ENCODE measurements at regions not wholly inside any gene's neighbourhood (a gene's known extent, or its start where the extent isn't known, plus 50 kb on each side); places are given as distances from the start of the nearest gene placed in this dataset.

DNA sequence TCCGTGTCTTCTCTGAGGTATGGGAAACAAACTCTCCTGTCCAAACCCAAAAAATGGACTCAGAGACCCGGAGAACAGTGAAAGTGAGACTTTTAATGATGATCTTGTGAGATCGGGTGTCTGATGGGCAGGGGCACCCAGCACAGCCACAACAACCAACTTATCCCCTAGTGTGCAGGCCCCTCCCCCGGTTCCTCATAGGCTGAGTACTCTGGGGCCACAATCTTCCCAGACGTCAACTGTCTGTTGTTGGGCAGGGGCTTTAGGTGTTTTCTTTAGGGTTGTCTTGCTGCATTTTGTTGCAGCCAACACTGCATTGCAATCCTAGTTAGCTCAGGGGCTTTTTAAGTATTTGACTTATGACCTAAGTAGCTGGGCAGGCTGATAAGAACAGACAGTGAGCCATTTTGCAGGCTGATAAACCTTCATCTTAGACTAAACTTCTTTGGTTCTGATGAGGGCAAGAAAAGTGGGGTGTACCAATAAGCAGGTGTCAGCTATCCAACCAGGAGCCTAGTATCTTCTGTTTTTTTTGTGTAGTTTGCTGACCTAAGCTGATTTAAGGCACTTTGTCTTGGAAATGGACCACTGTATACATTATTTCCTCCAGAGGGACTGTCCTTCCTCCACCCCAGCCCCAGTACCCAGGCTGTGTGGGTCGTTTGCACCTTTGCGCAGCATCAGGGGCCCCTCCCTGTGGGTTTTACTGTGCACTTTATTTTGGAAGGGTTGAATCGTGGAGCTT, 1323.6 kb downstream of the TBC1D22A start:
- DNase-seq (ENCODE audit: low read depth in 2 of 2), result no peak

DNA sequence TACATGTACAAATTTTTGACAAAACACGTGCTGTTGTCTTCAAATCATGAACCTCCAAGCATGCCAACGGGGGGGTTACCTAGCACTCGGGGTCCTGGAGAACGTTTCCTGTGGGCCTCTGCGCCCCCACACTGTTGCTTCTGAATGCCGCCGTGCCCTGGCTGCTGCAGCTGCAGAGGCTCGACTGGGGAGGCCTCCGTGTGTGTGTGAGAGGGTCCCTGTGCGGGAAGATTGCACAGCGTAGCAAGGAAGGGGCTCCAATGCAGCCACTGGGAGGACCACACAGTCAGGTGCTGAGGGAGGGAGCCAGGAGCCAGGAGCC, 1322.2 kb downstream of the TBC1D22A start:
- DNase-seq (ENCODE audit: low read depth in 2 of 2), result no peak

DNA sequence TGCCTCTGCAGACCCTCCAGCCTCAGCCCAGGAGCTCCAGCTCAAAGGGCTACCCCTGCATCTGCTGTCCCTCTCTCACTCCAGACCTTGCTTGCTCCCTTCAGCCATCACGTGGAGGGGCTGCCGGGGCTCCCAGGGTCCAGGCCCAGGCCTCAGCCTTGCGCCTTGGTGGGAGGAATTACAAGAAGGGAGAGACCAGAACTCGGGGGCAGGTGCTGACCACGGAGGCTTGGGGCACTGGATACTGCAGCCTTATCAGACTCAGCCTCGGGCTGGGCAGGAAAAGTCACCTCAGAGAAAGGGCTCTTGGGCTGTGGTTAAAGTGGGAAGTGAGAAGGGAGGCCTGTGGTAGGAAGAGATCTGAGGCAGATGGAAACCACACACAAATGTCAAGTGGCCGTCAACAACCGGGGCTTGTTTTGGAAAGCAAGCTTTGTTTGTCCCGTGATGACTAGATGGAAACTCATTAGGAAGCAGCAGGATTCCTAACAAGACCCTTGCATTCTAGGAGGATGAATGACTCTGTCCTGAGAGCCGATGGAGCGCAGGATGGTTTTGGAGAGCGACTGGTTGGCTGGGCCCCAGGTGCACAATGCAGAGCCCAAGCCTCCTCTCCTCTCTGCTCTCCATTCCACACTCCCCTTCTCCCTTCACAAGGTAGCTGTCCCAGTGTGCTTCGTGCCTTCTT, 1321.7 kb downstream of the TBC1D22A start:
- no peak for DNase-seq (ENCODE audit: low read depth in 2 of 2)

DNA sequence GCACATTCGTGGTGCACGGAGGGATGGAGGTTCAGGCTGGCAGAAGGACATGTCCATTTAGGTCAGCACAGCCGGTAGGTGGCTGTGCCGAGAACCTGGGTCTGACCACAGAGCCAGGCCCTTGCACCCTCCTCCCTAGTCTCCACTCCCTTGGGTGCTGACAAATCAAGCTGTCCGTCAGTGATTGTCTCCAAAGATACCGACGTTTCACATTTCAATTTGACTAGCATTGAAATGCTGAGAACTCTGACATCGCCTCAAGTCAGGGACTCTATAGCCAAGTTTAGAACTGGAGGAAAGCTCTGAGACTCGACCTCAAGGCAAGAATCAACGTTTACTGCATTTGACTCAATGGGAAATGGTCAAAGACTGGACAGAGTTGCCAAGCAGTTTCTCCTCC, 1321.1 kb downstream of the TBC1D22A start:
- no peak for DNase-seq (ENCODE audit: low read depth in 2 of 2)

DNA sequence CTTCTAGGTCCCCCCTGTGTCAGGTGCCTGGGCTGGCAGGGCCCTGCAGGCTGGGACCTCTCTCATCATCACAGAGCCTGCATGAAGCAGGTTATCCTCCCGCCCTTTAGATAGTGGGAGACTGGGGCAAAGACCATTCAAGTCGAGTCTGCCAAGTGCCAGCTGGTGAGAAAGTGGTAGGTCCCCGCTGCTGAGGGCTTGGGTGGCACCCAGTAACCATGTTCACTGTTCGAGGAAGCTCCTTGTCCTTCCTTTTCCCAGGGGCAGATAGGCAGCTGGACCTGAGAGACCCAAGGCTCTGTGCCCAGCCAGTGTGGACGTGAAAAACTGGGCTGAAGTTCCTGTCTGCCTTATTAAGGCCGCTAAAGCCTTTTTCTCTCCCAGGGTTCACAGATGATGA, 1319.8 kb downstream of the TBC1D22A start:
- DNase-seq (ENCODE audit: low read depth in 2 of 2), result no peak

DNA sequence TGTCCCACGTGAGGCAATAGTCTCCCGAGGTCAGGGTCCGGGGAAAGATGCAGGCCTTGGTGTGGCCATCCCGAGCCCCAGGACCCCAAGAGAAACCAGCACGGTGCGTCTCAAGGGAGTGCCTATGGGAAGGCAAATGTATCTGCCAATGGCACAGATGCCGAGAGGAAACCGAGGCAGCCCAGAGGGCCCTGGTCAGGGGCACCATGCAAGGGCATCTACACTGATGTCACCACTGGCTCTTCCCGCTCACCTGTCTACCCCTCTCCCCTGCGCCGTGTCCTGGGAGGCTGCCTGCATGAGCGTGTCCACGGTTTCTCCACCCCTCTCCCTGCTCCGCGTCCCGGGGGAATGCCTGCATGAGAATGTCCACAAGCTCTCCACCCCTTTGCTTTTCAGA, 1318.8 kb downstream of the TBC1D22A start:
- no peak for DNase-seq (ENCODE audit: low read depth in 2 of 2)

DNA sequence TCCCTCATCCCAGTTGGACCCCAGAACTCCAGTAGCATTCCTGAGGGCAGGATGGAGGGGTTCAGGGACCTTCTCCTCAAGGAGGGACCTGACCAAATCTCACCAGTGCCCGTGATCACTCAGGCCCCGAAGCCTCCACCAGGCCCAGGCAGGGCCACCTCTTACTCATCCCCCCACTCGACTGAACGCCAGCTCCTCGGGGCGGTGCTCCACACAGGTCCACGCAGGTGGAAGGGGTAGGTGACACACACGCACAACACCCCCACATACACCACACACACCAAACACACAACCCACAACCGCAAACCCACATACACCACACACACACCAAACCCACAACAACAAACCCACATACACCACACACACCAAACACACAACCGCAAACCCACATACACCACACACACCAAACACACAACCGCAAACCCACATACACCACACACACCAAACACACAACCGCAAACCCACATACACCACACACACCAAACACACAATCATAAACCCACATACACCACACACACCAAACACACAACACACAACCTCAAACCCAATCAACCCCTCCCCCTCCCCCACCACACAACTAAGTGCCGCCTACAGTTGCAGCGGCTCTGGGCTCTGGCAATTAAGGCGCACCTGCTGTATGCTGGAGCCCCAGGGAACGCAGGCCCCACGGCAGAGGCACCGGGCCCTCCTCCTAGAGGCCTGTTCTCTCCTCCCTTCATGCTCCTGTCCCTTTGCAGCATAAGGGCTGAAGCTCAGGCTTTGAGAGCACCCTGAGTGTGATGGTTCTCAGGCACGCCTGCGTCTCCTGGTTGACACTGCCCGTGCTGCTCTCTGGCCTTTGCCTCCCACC, 1318.1 kb downstream of the TBC1D22A start:
- no peak for DNase-seq (ENCODE audit: low read depth in 2 of 2)

DNA sequence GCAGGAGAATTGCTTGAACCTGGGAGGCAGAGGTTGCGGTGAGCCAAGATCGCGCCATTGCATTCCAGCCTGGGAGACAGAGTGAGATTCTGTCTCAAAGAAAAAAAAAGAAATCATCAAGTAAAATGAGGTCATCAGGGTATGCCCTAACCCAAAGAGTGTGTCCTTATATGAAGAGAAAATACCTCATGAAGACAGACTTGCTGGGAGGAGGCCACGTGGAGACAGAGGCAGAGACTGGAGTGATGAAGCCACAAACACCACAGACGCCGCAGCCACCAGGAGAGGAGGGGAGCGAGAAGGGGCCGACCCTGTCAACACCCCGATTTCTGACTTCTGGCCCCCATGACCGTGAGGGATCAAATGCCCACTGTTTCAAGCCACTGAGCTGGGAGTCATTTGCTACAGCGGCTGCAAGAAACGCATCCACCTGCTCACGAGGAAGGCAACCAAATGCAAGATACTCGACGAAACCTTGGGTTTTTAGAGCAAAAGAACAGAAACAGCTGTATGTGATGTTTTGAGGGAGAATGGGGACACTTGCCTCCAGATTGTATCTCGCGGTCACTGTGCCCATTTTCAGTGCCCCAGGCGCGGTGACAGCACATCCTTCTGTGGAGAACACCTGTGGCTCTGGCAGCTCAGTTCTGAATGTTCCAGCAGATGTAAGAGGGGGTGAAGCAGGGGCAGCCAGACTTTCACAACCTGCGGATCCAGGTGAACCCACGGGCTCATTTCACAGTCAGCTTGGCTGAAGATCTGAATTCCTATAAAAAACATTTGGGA, 1317.2 kb downstream of the TBC1D22A start:
- DNase-seq (ENCODE audit: low read depth in 2 of 2), result no peak

DNA sequence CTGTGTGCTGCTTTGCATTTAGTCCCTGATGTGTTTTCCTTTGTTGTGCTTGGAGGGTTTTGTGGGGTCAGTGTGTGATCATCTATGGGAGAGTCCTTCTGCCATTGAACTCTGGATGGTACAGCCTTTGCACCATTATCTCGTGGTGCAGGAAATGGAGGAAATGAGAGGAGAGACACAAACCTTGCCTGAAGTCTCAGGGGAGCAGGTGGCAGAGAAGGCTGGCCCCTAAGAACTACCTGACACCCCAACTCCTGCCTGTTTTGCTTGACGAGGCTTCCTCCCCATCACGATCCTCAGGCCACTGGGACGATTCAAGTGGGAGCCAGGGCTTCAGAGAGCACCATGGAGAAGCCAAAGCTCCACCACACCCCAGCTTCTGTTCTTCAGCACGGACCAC, 1316.4 kb downstream of the TBC1D22A start:
- no peak for DNase-seq (ENCODE audit: low read depth in 2 of 2)

DNA sequence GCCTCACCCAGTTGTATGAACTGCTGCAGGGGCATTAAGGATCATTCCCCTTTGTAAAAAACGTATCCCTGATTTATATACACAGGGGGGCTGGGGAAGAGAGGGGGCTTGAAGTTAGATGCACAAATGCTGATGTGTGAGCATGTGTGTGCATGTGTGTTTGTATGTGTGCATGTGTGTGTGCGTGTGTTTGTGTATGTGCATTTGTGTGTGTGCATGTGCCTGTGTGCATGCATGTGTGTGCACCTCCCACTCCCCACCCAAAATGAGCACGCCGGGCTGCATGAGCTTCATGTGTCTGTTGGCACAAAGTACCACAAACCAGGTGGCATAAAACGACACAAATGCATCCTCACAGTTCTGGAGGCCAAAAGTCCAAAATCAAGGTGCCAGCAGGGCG, 1315.2 kb downstream of the TBC1D22A start:
- no peak for DNase-seq (ENCODE audit: low read depth in 2 of 2)

DNA sequence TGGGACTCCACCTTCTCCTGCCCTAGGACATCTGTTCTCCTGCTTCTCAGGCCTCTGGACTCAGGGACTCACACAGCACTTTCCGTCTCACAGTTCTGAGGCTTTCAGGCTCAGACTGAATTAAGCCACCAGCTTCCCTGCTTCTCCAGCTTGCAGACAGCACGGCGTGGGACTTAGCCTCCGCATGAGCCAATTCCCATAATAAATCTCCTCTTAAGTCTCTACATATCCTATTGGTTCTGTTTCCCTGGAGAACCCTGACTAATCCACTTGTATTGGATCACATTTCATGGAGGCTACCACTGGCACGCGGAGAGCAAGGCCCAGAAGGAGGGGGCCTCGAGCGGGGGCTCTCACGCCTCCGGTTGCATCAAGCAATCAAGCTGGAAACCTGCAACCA, 1313.6 kb downstream of the TBC1D22A start:
- no peak for DNase-seq (ENCODE audit: low read depth in 2 of 2)

DNA sequence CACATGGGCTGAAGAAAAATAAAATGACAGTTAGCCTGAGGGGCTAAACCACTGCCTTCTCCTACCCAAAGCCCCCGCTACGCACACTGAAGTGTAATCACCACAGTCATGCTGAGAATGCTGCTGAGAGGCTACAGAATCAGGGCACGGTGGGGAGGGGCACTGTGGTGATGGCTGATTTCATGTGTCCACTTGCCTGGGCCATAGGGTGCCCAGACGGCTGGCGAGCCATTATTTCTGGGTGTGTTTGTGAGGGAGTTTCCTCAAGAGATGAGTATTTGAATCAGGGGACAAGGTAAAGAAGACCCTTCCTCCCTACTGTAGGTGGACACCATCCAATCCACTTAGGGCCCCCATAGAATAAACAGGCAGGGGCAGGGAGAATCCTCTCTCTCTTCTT, 1313.2 kb downstream of the TBC1D22A start:
- no peak for DNase-seq (ENCODE audit: low read depth in 2 of 2)

DNA sequence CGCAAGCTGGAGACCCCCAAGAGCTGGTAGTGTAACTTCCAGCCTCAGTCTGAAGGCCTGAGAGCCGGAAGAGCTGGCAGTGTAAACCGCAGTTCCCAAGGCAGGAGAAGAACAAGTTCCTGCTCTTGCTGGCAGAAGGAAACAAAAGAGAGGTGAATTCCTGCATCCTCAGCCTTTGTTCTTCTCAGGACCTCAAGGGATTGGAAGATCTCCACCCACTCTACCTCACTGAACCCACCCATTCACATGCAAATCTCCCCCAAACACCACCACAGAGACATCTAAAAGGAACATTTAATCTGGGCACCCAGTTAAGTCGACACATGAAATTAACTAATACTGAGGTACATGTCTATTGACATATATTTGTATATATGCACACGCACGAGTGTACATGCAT, 1310.3 kb downstream of the TBC1D22A start:
- no peak for DNase-seq (ENCODE audit: low read depth in 2 of 2)

DNA sequence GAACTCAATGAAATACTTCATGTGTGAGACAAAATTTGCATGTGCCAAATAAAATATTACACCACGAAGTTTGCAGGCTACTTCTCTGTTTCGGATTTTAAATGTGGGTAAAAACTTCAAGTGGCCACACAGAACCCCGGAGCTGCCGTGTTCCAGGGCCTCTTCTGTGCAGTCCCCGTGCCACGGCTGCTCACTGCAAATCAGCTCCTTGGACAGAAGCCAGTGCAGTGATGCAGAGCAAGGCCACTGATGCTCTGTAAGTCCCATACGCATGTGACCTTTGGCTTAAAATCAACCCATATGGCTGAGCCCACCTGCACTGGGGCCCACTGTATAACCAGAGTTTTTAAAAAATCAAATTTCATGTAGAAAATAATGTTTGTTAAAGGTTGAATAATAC, 1309.4 kb downstream of the TBC1D22A start:
- DNase-seq (ENCODE audit: low read depth in 2 of 2), result no peak

DNA sequence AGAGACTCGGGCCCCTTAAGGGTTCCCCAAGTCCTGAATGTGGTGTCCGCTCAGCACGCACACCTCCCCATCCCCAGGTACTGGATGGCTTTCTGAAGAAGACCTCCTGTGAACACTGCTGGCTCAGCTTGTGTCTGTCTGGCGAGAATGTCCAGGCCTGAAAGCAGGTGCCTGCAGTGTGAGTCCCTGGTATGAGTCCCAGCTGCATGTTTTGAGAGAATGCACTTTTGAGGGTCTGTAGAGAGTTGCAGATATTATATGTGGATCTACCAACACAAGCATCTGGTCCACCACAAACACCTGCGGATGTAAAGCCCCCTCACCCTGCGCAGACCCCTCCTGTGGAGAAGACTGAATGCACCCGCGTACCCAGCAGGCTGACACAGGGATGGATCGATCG, 1308.9 kb downstream of the TBC1D22A start:
- no peak for DNase-seq (ENCODE audit: low read depth in 2 of 2)

DNA sequence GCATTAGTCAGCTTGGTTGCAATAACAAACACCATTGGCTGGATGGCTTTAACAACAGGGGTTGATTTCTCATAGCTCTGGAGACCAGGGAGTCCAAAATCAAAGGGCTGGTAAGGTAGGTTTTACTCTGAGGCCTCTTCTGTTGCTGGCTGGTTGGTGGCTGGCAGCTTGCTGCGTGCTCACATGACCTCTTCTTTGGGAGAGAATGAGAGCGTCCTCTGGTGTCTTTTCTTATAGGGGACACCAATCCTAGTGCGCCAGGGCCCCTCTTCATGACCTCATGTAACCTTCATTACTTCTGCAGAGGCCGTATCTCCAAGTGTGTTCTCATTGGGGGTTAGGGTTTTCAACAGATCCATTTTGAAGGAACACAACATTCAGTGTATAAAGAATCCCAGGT, 1308.3 kb downstream of the TBC1D22A start:
- DNase-seq (ENCODE audit: low read depth in 2 of 2), result no peak

DNA sequence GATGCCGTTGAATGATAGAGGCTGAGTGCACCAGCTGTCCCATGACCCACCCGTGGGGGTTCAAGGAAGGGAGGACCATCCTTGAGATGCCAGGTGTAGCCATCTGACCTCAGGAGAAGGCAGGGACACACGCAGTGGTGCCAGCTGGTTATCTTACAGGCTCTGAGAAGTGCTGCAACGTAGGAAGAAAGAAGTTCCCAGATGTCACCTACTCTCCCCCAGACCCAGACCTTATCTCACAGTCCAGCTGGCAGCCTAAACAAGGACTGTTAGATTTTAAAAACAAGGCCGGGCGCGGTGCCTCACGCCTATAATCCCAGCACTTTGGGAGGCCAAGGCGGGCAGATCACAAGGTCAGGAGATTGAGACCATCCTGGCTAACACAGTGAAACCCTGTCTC, 1307.6 kb downstream of the TBC1D22A start:
- DNase-seq (ENCODE audit: low read depth in 2 of 2), result no peak

DNA sequence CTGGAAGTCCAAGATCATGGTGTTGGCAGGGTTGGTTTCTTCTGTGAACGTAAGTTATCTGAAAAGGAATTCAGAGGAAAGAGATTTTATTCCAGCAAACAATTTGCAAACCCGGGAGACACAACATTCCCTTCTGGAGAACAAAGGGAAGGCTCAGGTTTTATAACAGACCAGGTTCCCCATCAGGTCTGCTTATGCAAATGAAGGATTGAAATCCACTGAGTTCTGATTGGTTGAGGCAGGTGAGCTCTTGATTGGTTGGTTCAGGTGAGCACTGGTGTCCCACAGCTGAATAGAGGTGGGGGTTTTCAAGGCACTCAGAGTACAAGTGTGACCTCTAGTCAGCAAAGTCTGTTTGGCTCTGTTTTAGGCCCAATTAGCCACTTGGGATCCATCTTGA, 1306.8 kb downstream of the TBC1D22A start:
- no peak for DNase-seq (ENCODE audit: low read depth in 2 of 2)

DNA sequence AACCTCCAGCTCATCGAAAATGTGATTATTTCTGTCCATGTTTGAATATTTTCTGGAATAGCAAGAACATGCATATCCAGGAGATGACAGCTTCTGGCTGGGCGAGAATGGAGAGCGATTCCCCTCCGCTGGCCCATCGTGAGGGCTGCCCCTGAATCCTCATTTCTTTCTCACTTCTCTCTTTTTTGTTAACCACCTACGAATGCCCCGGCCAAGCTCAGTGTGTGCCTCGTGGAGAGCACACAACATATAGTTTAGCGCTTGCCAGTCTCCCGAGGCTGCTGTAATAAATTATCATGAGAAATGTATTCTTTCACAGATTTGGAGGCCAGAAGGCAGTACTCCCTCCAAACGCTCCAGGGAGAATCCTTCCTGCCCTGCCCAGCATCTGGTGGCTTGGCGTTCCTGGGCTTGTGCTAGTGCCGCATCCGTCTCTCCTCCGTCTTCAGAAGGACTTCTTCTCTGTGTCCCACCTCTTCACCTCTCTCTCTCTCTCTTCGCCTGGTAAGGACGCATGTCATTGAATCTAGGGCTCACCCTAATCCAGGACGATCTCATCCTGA, 1306.0 kb downstream of the TBC1D22A start:
- DNase-seq (ENCODE audit: low read depth in 2 of 2), result no peak

DNA sequence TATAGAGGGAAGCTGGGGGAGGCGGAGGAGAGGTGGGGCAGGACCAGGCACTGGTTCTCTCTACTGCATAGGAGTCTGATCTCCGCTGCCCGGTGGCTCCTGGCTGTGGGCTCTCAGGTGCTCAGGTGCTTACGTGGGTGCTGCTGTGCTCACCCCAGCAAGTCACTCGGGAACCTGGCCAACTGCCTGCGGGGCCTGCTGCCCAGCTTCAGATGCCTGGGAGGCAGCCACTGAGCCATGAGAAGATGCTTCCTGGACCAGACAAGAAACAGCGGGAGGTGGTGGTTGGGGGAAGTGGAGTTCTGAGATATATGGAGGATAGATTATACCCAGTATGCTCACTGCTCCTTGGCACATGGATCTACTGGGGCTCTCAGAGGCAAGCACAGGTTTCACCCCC, 1303.4 kb downstream of the TBC1D22A start:
- no peak for DNase-seq (ENCODE audit: low read depth in 2 of 2)

DNA sequence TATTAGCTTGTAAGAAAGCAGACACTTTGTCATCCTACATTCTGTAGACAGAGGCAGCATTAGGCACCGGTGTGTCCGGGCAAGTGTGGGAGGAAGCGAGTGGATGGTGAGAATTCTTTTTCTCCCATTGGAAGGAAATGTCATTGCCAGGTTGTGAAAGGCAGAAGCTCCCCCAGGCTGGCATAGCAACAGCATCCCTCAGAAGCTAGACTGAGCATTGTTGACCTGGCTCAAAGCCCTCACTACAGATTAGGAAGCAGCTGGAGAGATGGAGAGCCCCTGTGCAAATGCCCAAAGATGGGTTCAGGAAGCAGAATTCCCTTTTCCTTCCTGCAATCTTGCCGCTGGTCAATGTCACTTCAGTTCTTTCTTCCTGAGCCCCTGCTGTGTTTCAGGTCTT, 1299.3 kb downstream of the TBC1D22A start:
- DNase-seq (ENCODE audit: low read depth in 2 of 2), result no peak

DNA sequence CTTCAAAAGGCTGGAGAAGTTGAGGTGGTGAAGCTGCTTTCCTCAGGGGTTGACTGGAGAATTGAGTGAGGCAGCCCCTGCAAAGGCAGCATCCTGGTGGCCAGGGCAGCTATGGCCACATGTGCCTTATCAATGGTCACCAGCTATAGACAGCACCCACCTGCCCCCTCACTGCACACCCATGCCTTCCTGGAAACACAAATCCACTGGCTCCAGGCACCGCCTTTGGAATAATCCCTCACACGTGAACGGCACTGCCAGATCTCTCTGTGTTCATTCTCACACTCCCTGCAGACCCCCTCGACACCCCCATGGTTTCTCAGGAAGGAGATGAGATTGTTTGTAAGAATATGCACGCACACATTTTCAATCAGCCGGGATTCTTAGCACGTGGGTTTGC, 1297.8 kb downstream of the TBC1D22A start:
- no peak for DNase-seq (ENCODE audit: low read depth in 2 of 2)
